ENCODE measurements at regions not wholly inside any gene's neighbourhood (a gene's known extent, or its start where the extent isn't known, plus 50 kb on each side); places are given as distances from the start of the nearest gene placed in this dataset.

GRCh38 chr18:71754246-71754645, 789.9 kb downstream of the CBLN2 start:
- H3K27ac ChIP-seq: no peak overlapping the region
- peaks cover 5% of the 10 kb centered on the region for H3K9me3 ChIP-seq
- no peak for DNase-seq (ENCODE audit: low spot score in 2 of 2)
- 75% methylated on average over 1 of the region's 1 CpG for WGBS
- TF ChIP-seq CTCF (IDR thresholded peaks at IDR 0.05): no peak
- no peak for TF ChIP-seq EP300 (IDR thresholded peaks at IDR 0.05)
- TF ChIP-seq POLR2AphosphoS5 (IDR thresholded peaks at IDR 0.05): no peak
- no peak for TF ChIP-seq POLR2A (IDR thresholded peaks at IDR 0.05)
- H3K36me3 ChIP-seq: no peaks in the 10 kb centered on the region
- H3K27me3 ChIP-seq: no peaks in the 10 kb centered on the region
- no peaks in the 10 kb centered on the region for H3K4me1 ChIP-seq
- H3K4me3 ChIP-seq: no peak overlapping the region

- DNase-seq (ENCODE audit: low spot score in 2 of 2): no peak
- TF ChIP-seq POLR2A (IDR thresholded peaks at IDR 0.05) (no peak), POLR2AphosphoS5 (IDR thresholded peaks at IDR 0.05) (no peak), CTCF (IDR thresholded peaks at IDR 0.05) (no peak), EP300 (IDR thresholded peaks at IDR 0.05) (no peak)
- Histone ChIP-seq H3K4me3 (no peak overlapping the region), H3K27me3 (no peaks in the 10 kb centered on the region), H3K4me1 (no peaks in the 10 kb centered on the region), H3K27ac (no peak overlapping the region), H3K36me3 (no peaks in the 10 kb centered on the region), H3K9me3 (no peaks in the 10 kb centered on the region)
- 84% methylated on average over 4 of the region's 4 CpGs for WGBS
These were observed 800.5 kb downstream of the CBLN2 start for GRCh38 chr18:71743634-71744033.

GRCh38 chr18:71729611-71730010, 814.5 kb downstream of the CBLN2 start:
- 78% methylated on average over 2 of the region's 2 CpGs for WGBS
- no peaks in the 10 kb centered on the region for H3K27me3 ChIP-seq

GRCh38 chr18:71727909-71728308, 816.2 kb downstream of the CBLN2 start:
- 50% methylated on average over 2 of the region's 2 CpGs for WGBS
- DNase-seq (ENCODE audit: low spot score in 2 of 2): no peak

More at GRCh38 chr18:71729611-71730010, 814.5 kb downstream of the CBLN2 start:
- no peak overlapping the region for H3K4me3 ChIP-seq
- H3K27ac ChIP-seq: no peak overlapping the region
- DNase-seq (ENCODE audit: low spot score in 2 of 2): no peak
- no peaks in the 10 kb centered on the region for H3K4me1 ChIP-seq
- H3K9me3 ChIP-seq: no peaks in the 10 kb centered on the region
- TF ChIP-seq POLR2A (IDR thresholded peaks at IDR 0.05) (no peak), POLR2AphosphoS5 (IDR thresholded peaks at IDR 0.05) (no peak), CTCF (IDR thresholded peaks at IDR 0.05) (no peak), EP300 (IDR thresholded peaks at IDR 0.05) (no peak)
- no peaks in the 10 kb centered on the region for H3K36me3 ChIP-seq

GRCh38 chr18:71725256-71725655, 818.9 kb downstream of the CBLN2 start:
- TF ChIP-seq POLR2A (IDR thresholded peaks at IDR 0.05): no peak
- no peak for TF ChIP-seq CTCF (IDR thresholded peaks at IDR 0.05)
- no peak for TF ChIP-seq EP300 (IDR thresholded peaks at IDR 0.05)
- no peak for TF ChIP-seq POLR2AphosphoS5 (IDR thresholded peaks at IDR 0.05)
- Histone ChIP-seq H3K27ac (no peak overlapping the region), H3K4me1 (no peaks in the 10 kb centered on the region), H3K36me3 (no peaks in the 10 kb centered on the region), H3K4me3 (no peak overlapping the region), H3K9me3 (no peaks in the 10 kb centered on the region), H3K27me3 (no peaks in the 10 kb centered on the region)
- 90% methylated on average over 2 of the region's 2 CpGs for WGBS
- DNase-seq (ENCODE audit: low spot score in 2 of 2): no peak

More at GRCh38 chr18:71727909-71728308, 816.2 kb downstream of the CBLN2 start:
- TF ChIP-seq CTCF (IDR thresholded peaks at IDR 0.05) (no peak), EP300 (IDR thresholded peaks at IDR 0.05) (no peak), POLR2A (IDR thresholded peaks at IDR 0.05) (no peak), POLR2AphosphoS5 (IDR thresholded peaks at IDR 0.05) (no peak)
- H3K36me3 ChIP-seq: no peaks in the 10 kb centered on the region
- no peak overlapping the region for H3K27ac ChIP-seq
- no peaks in the 10 kb centered on the region for H3K4me1 ChIP-seq
- no peaks in the 10 kb centered on the region for H3K9me3 ChIP-seq
- no peaks in the 10 kb centered on the region for H3K27me3 ChIP-seq
- no peak overlapping the region for H3K4me3 ChIP-seq

Data from suprapubic skin (tissue), 4 donors.